ENCODE measurements at regions not wholly inside any gene's neighbourhood (a gene's known extent, or its start where the extent isn't known, plus 50 kb on each side); places are given as distances from the start of the nearest gene placed in this dataset.

- Mint-ChIP-seq H3K27ac (no peak overlapping the region), H3K27me3 (peaks cover 14% of the 10 kb centered on the region), H3K4me3 (ENCODE audit: low read depth) (no peak overlapping the region), H3K9me3 (ENCODE audit: low read depth) (no peaks in the 10 kb centered on the region), H3K4me1 (ENCODE audit: low read depth) (peaks cover under 1% of the 10 kb centered on the region), H3K36me3 (ENCODE audit: insufficient read depth) (no peaks in the 10 kb centered on the region)
- no peak for DNase-seq (ENCODE audit: low spot score, unreplicated experiment)
- TF ChIP-seq, protein P1, sequence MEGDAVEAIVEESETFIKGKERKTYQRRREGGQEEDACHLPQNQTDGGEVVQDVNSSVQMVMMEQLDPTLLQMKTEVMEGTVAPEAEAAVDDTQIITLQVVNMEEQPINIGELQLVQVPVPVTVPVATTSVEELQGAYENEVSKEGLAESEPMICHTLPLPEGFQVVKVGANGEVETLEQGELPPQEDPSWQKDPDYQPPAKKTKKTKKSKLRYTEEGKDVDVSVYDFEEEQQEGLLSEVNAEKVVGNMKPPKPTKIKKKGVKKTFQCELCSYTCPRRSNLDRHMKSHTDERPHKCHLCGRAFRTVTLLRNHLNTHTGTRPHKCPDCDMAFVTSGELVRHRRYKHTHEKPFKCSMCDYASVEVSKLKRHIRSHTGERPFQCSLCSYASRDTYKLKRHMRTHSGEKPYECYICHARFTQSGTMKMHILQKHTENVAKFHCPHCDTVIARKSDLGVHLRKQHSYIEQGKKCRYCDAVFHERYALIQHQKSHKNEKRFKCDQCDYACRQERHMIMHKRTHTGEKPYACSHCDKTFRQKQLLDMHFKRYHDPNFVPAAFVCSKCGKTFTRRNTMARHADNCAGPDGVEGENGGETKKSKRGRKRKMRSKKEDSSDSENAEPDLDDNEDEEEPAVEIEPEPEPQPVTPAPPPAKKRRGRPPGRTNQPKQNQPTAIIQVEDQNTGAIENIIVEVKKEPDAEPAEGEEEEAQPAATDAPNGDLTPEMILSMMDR (IDR thresholded peaks at IDR 0.05; ENCODE audit: unreplicated experiment), result no peak
These were observed 51.4 kb upstream of the BLCAP start for GRCh38 chr20:37579106-37579505.

DNA sequence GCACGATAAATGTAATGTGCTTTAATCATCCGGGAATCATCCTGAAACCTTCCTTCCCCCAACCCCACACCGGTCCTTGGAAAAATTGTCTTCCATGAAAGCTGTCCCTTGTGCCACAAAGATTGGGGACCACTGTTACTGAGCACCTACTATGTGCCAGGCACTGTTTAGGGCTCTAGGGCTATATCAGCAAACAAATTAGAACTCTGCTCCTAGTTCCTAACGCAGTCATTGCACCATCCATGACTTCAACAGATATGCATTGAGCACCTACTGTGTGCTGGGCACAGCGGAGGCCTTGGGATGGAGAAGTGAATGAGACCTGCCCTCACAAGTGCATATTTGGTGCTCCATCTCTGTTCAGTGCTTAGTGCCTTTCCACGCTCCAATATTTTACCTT is 50.3 kb upstream of the BLCAP start:
- no peaks in the 10 kb centered on the region for H3K9me3 Mint-ChIP-seq (ENCODE audit: low read depth)
- H3K4me1 Mint-ChIP-seq (ENCODE audit: low read depth), result no peaks in the 10 kb centered on the region
- no peak for DNase-seq (ENCODE audit: low spot score, unreplicated experiment)
- H3K36me3 Mint-ChIP-seq (ENCODE audit: insufficient read depth), result no peaks in the 10 kb centered on the region
- TF ChIP-seq, protein P1 (IDR thresholded peaks at IDR 0.05; ENCODE audit: unreplicated experiment), result no peak
- no peak overlapping the region for H3K27ac Mint-ChIP-seq
- peaks cover 14% of the 10 kb centered on the region for H3K27me3 Mint-ChIP-seq
- no peak overlapping the region for H3K4me3 Mint-ChIP-seq (ENCODE audit: low read depth)
